Neural crest cell (in vitro differentiated cells): ENCODE measurements at regions not wholly inside any gene's neighbourhood (a gene's known extent, or its start where the extent isn't known, plus 50 kb on each side); places are given as distances from the start of the nearest gene placed in this dataset.
"Not testable (repeated sequence)": the region's sequence is repeated elsewhere in the genome, so short reads cannot be mapped to it uniquely, and the experiment has no call there.

Experiments used
- DNase-seq: peaks from one replicate; pipeline ENCODE4 v3.0.0; 2021; ENCODE audit warnings: low read depth, mixed read lengths, low spot score
- H3K27ac Mint-ChIP-seq: one replicate; pipeline ENCODE4 v1.8.0; 2021; ENCODE audit warnings: mild to moderate bottlenecking, mixed read lengths; ENCODE audit not compliant: unreplicated experiment
- H3K27me3 Mint-ChIP-seq: 2 replicates; pipeline ENCODE4 v1.8.0; 2021; ENCODE audit warnings: low read depth, mild to moderate bottlenecking, mixed read lengths
- H3K36me3 Mint-ChIP-seq: 2 replicates; pipeline ENCODE4 v1.8.0; 2021; ENCODE audit warnings: low read depth, mild to moderate bottlenecking, mixed read lengths
- H3K4me1 Mint-ChIP-seq: 2 replicates; pipeline ENCODE4 v1.8.0; 2021; ENCODE audit warnings: mixed read lengths
- H3K4me3 Mint-ChIP-seq: one replicate; pipeline ENCODE4 v1.8.0; 2021; ENCODE audit warnings: mild to moderate bottlenecking, mixed read lengths
- H3K9me3 Mint-ChIP-seq: 2 replicates; pipeline ENCODE4 v1.8.0; 2021; ENCODE audit warnings: mixed read lengths
- CTCF ChIP-seq: fragments of 200-600 bp; sonication (generic); conservative IDR thresholded peaks from 2 replicates; pipeline ENCODE4 v1.5.0; 2021; ENCODE audit warnings: antibody characterized with exemption, mild to moderate bottlenecking

GRCh38 chr5:142210011-142210410 is 101.4 kb downstream of the NDFIP1 start:
- H3K9me3 Mint-ChIP-seq, result no peaks in the 10 kb centered on the region
- no peak overlapping the region for H3K4me3 Mint-ChIP-seq
- DNase-seq, result no peak
- H3K27ac Mint-ChIP-seq, result no peak overlapping the region
- TF ChIP-seq CTCF, result no peak
- no peaks in the 10 kb centered on the region for H3K4me1 Mint-ChIP-seq
- no peaks in the 10 kb centered on the region for H3K27me3 Mint-ChIP-seq
- H3K36me3 Mint-ChIP-seq, result no peaks in the 10 kb centered on the region

- no peaks in the 10 kb centered on the region for H3K36me3 Mint-ChIP-seq
- H3K27me3 Mint-ChIP-seq, result no peaks in the 10 kb centered on the region
- H3K4me1 Mint-ChIP-seq, result no peaks in the 10 kb centered on the region
- DNase-seq, result no peak
- H3K4me3 Mint-ChIP-seq, result no peak overlapping the region
- no peaks in the 10 kb centered on the region for H3K9me3 Mint-ChIP-seq
- no peak overlapping the region for H3K27ac Mint-ChIP-seq
- no peak for TF ChIP-seq CTCF
Measured at GRCh38 chr5:142208777-142209312, 100.3 kb downstream of the NDFIP1 start.

- not testable (repeated sequence) for H3K4me3 Mint-ChIP-seq, H3K9me3 Mint-ChIP-seq, DNase-seq, H3K36me3 Mint-ChIP-seq, H3K27ac Mint-ChIP-seq, H3K4me1 Mint-ChIP-seq, H3K27me3 Mint-ChIP-seq
Measured at GRCh38 chr5:142208244-142208643, 99.7 kb downstream of the NDFIP1 start.

GRCh38 chr5:142206801-142207200 is 98.2 kb downstream of the NDFIP1 start:
- Mint-ChIP-seq H3K27me3 (no peaks in the 10 kb centered on the region), H3K36me3 (no peaks in the 10 kb centered on the region), H3K27ac (no peak overlapping the region), H3K4me3 (no peak overlapping the region), H3K9me3 (no peaks in the 10 kb centered on the region), H3K4me1 (no peaks in the 10 kb centered on the region)
- DNase-seq, result no peak
- no peak for TF ChIP-seq CTCF

- Mint-ChIP-seq H3K9me3 (peaks cover under 1% of the 10 kb centered on the region), H3K27ac (no peak overlapping the region), H3K27me3 (no peaks in the 10 kb centered on the region), H3K4me1 (no peaks in the 10 kb centered on the region), H3K36me3 (no peaks in the 10 kb centered on the region), H3K4me3 (no peak overlapping the region)
- no peak for TF ChIP-seq CTCF
- DNase-seq, result no peak
Measured at GRCh38 chr5:142204219-142204618, 95.6 kb downstream of the NDFIP1 start.
